HG02852 (cell line): ENCODE measurements at regions not wholly inside any gene's neighbourhood (a gene's known extent, or its start where the extent isn't known, plus 50 kb on each side); places are given as distances from the start of the nearest gene placed in this dataset.

ENCODE experiments used
- ATAC-seq: cut with Tn5 transposase; IDR thresholded peaks from one replicate; pipeline ENCODE4 v1.9.1; 2021; ENCODE audit warnings: mild to moderate bottlenecking, moderate library complexity; ENCODE audit not compliant: unreplicated experiment

DNA sequence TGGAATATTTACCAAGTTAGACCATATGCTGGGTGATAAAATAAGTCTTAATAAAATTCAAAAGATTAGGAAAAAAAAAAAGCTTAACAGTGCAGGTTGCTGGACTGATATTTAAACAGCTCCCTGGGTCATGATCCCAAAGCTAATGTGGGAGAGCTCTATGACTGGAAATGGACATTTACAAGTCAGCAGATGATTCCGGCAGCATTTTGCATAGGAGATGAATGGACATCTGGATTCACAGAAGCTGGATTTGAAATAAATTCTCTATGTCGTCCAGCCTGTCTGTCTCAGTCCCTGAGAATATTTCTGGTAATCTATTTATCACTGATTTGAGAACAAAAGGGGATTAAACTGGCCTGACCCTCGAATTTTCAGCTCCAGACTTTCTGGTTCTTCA, 52.3 kb upstream of the KLHL25 start:
- no peak for ATAC-seq

- no peak for ATAC-seq
Observed at GRCh38 chr15:85849946-85850345, 55.2 kb upstream of the KLHL25 start.

DNA sequence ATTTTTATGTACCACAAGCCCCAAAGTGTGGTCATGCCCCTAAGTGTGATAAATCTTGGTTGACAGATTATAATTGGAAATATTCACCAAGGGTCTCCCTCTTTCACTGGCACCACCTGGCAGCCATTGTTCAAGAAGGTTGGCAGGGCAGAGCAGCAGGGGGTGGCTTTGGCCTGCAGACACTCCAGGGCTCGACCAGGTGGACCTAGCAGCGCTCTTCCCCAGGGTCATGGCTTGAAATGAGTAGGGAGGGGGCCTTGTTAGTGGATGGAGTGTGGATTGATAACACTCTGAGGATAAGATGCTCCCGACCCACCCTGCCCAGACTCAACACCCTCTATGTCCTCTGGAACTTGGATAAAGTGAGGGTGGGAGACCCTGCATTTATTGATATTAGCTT, 58.2 kb upstream of the KLHL25 start:
- no peak for ATAC-seq

DNA sequence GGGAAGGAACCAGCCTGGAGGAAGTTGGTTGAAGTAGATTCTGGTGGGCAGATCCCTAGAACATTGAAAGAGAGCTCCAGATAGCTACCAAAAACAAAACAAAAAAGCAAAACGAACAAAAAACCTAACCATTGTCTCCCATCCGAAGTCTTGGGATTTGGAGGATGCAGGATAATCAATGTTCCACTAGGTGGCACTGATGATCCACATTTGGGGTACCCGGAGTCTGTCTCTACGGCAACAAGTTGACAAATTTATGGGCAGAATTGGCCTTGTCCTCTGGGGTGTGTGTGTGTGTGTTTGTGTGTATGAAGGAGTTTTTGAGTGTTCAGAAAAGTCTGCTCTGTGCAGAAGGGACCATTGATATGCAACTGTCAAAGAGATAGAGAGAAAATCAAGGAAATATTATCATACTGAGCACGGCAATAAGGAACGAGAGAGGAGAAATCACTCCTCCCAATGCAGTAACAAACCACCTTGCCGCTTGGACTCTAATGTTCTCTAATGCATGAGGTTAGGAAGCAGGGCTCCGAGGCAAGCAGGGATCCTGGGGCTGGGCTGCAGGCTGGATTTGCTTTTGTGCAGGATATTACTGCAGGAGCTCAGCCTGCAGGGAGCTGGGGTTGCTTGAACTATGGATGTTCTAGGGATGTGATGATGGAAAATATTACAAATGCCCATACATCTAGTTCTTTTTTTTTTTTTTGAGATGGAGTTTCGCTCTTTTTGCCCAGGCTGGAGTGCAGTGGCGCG, 59.8 kb upstream of the KLHL25 start:
- peak; percentile 70 for ATAC-seq

DNA sequence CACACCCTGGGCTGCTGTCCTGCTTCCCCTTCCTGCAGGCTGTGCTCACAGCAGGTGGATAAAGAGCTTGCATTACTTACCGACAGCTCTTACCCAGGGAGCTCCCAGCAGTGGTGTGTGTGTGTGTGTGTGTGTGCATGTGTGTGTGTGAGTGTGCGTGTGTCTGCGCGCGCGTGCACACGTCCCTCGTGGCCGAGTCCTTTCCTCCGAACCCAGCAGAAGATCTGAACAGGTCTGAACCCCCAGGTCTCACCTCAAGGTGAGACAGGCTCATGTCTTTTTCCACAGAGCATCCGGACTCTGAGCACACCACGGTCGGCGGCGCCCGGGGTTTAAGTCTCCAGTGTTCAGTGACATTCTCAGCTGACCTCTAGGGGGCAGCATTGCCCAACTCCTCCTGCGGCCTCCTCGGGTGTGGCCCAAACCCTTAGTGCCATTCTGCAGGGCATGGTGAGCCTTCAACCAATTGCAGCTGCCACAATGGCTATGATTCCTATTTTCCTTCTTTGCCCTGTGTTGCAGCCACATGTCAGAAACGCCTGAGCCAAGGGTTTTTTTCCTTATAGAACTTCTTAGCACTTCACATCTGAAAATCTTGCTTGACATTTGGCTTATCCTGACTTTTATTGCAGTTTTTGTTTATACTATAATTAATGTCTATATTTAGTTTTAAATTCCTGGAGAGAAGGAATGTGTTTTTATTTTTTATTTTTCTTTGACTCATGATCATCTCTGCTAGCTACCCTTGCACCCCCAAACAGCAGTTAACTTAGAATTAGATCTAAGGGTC, 64.1 kb upstream of the KLHL25 start:
- peak; percentile 84 for ATAC-seq

- no peak for ATAC-seq
Observed at GRCh38 chr15:85859671-85860070, 64.9 kb upstream of the KLHL25 start.

DNA sequence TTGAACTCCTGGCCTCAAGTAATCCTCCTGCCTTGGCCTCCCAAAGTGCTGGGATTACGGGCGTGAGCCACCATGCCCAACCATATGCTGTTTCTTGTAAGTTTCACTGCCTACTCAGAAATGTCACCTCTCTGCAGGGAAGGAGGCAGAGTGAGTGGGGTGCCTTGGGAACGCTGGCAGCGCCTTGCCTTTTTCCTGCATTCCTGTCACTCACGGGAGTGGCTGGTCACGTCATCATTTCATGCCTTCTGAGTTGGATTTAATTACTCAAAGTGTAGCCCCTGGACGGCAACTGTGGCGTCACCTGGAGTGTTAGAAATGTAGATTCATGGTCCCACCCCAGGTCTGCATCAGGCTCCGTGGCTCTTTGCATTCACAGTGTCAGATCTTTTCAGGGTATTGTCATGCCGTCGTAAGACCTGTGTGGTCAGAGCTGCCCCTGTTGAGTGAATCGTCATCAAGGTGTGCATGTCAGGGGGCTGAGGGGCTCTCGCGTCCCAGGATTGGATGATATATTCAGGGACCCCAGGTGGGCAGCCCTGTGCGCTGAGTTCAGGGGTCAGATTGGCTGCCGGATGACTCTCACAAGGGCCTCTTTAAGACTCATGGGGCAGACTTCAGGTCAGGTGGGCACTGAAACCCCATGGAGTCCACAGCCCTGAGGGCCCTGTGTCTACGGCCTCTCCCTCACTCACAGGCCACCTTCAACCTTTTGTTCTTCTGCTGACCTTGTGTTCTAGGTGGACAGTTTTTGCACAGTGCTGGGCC, 65.9 kb upstream of the KLHL25 start:
- no peak for ATAC-seq

- ATAC-seq: no peak
Observed at GRCh38 chr15:85865070-85865684, 70.5 kb upstream of the KLHL25 start.

DNA sequence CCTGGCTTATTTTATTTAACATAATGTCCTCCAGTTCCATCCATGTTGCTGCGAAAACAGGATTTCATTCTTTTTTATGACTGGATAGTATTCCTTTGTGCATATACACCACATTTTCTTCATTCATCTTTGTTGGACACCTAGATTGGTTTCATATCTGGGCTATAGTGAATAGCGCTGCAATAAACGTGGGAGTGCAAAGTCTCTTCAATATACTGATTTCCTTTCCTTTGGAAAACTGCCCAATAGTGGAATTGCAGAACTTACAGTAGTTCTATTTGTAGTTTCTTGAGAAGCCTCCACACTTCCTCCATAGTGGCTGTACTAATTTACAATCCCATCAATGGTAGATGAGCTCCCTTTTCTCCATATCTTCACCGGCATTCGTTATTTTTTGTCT, 72.5 kb upstream of the KLHL25 start:
- ATAC-seq: no peak

DNA sequence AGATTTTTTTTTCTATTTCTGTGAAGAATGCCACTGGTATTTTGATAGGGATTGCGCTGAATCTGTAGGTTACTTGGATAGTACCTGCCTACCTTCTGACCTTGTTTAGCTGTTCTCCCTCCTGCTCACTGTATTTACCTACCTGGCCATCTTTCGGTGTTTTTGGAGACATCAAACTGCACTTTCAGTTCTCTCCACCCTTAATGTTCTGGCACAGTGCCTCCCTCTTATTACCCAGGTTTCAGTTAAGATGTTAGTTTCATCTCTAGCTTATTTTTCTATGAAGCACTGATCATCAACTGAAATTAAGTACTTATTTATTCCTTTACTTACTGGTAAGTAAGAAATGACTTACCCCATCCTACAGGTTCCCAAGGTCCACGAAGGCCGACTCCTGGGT, 74.4 kb upstream of the KLHL25 start:
- no peak for ATAC-seq

DNA sequence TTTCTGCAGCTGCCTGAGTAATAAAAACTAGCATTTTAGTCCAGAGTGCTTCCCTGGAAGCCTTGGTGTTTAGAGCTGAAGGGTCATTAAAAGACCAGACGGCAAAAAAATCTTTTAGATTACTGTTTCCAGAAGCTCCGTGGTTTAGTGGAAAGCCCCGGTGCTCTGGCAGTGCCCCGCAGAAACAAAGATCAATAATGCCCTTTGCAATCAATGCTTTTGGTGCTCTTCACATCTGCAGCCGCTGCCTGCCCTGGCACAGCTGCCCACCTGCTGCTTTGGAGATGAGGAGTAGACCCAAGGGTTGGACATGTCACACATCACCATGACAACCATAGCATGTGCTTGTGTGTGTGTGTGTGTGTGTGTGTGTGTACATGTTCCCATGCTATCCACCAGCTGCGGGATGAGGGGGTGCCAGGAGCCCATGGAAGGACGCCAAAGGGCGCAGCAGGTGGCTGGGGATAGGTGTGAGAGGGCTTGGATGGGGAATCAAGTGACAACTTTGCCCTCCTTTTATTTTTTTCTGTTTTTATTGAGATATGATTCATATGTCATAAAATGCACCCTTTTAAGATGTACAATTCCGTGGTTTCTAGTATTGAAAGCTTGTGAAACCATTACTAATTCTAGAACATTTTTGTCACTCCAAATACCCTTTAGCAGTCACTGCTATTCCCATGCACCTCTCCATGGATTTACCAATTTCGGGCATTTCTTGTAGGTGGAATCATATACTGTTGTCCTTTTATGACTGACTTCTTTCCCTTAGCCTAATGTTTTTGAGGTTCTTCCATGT, 75.7 kb upstream of the KLHL25 start:
- ATAC-seq: no peak

- ATAC-seq: no peak
Observed at GRCh38 chr15:85871545-85871944, 76.8 kb upstream of the KLHL25 start.

DNA sequence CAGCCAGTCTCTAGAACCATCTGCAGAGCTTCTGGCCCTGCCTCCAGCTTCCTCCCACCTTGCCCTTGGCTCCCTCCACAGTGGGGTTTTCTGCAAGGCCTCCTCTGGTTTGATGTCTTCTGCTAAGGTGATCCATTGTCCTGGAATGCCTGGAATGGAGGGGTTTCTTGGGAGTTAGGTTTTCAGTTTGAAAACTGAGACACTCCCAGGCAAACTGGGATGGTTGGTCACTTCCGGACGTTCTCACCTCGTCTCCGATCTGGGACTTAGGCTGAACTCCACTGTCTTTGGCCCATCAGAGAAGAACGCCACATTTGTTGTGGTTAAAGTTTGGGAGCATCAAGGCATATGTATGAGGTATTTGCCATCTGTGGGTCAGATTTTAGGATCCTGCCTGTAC, 77.4 kb upstream of the KLHL25 start:
- no peak for ATAC-seq

- ATAC-seq: no peak
Observed at GRCh38 chr15:85874236-85874635, 79.5 kb upstream of the KLHL25 start.

DNA sequence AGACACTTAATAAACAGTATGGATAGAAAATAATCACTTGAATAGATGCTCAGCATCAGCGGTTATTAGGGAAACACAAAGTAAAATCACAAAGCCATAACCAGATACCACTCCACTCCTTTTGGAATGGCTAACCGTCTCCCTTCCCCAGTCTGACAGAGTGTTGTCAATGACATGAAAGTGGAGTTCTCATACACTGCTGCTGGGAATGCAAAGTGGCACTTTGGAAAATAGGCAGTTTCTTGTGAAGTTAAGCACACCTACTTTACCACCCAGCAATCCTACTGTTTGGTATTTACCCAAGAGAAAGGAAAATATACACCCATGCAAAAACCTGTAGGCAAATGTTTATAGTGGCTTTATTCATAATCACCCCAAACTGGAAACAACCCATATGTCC, 81.0 kb upstream of the KLHL25 start:
- no peak for ATAC-seq

DNA sequence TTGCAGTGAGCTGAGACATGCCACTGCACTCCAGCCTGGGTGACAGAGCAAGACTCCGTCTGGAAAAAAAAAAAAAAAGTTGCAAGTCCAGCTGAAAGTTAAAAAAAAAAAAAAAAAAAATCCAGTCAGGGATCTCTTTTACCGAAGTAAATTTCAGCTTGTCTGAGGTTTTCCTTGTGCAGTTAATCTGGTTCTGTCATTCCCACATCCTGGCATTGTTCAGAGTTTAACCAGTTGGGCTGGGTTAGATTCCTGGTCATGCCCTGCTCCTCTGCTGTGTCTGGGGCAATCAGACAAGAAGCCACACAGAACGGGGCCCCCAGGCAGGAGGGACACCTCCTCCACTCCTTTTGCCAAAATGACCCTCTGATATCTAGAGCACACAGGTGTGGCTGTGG, 84.1 kb upstream of the KLHL25 start:
- no peak for ATAC-seq

GRCh38 chr15:85879334-85880163, 84.8 kb upstream of the KLHL25 start:
- no peak for ATAC-seq

GRCh38 chr15:85880501-85881190, 85.9 kb upstream of the KLHL25 start:
- ATAC-seq: no peak

DNA sequence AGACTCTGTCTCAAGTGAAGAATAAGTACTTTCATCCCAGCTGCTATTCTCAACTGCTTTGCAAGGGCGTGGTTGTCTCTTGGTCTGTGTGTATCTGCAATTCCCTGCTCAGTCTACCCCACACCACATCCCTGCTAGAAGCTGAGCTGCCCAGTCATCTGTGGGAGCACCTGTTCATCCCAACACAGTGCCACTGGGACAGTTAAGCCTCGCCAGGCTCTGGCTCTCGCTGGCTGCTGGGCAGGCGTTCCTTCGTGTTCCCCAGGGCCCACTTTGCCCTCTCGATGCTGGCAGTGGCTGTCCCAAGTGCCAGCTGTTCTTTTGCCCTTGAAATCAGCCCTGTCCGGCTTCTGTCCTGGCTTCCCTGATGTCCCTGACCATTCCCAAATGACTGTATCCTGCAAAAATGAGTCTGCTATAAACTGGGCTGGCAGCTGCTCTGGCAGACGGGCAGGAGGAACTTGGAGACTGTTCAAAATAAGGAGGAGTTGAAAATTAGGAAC, 91.6 kb upstream of the KLHL25 start:
- ATAC-seq: no peak
